Karpas-422 (cell line): ENCODE measurements at regions not wholly inside any gene's neighbourhood (a gene's known extent, or its start where the extent isn't known, plus 50 kb on each side); places are given as distances from the start of the nearest gene placed in this dataset.

ENCODE experiments used
- DNase-seq: peaks from one replicate; pipeline ENCODE4 v3.0.0-alpha.2; 2015
- H2AFZ ChIP-seq: fragments of 200-600 bp; sonication (generic); 2 replicates; pipeline ENCODE4 v1.6.1; 2014; ENCODE audit warnings: antibody characterized with exemption, low read length, mixed read lengths
- H3K27ac ChIP-seq: fragments of 200-600 bp; sonication (generic); 2 replicates; pipeline ENCODE4 v1.5.1; 2014; ENCODE audit warnings: mild to moderate bottlenecking, low read length, moderate library complexity
- H3K27me3 ChIP-seq: fragments of 200-600 bp; sonication (generic); 2 replicates; pipeline ENCODE4 v1.6.1; 2014; ENCODE audit warnings: low read length, mixed read lengths
- H3K36me3 ChIP-seq: fragments of 200-600 bp; sonication (generic); 2 replicates; pipeline ENCODE4 v1.6.1; 2014; ENCODE audit warnings: low read length, mixed read lengths; ENCODE audit not compliant: insufficient read depth
- H3K4me1 ChIP-seq: fragments of 200-600 bp; sonication (generic); 2 replicates; pipeline ENCODE4 v1.6.1; 2014; ENCODE audit warnings: mild to moderate bottlenecking, low read length, mixed read lengths
- H3K4me2 ChIP-seq: fragments of 200-600 bp; sonication (generic); 2 replicates; pipeline ENCODE4 v1.6.1; 2014; ENCODE audit warnings: low read length, low read depth, mild to moderate bottlenecking; ENCODE audit not compliant: poor library complexity, severe bottlenecking
- H3K4me3 ChIP-seq: fragments of 200-600 bp; sonication (generic); 2 replicates; pipeline ENCODE4 v1.5.1; 2014; ENCODE audit warnings: mild to moderate bottlenecking, antibody characterized with exemption, low read length, mixed read lengths
- H3K79me2 ChIP-seq: fragments of 200-600 bp; sonication (generic); 2 replicates; pipeline ENCODE4 v1.6.1; 2014; ENCODE audit warnings: mild to moderate bottlenecking, low read length, mixed read lengths
- H3K9ac ChIP-seq: fragments of 200-600 bp; sonication (generic); 2 replicates; pipeline ENCODE4 v1.6.0; 2014; ENCODE audit warnings: low read length
- H3K9me2 ChIP-seq: fragments of 200-600 bp; sonication (generic), shearing (Covaris generic); replicated peaks from 2 replicates; pipeline ENCODE4 v1.6.0; 2014; ENCODE audit warnings: mild to moderate bottlenecking, low read length, moderate library complexity; ENCODE audit not compliant: insufficient read depth
- H3K9me3 ChIP-seq: fragments of 300-700, 200-600 bp; sonication (generic); 2 replicates; pipeline ENCODE4 v1.6.1; 2014; ENCODE audit warnings: low read length, mixed read lengths
- H4K20me1 ChIP-seq: fragments of 200-600 bp; sonication (generic); 2 replicates; pipeline ENCODE4 v1.6.1; 2014; ENCODE audit warnings: mild to moderate bottlenecking, antibody characterized with exemption, low read length, low read depth; ENCODE audit not compliant: insufficient read depth

GRCh38 chr4:11602606-11603340 is 174.1 kb upstream of the HS3ST1 start:
- Histone ChIP-seq H3K4me2 (no peak overlapping the region), H3K27ac (no peak overlapping the region), H3K27me3 (no peaks in the 10 kb centered on the region), H4K20me1 (no peaks in the 10 kb centered on the region), H3K4me3 (no peak overlapping the region), H3K4me1 (no peaks in the 10 kb centered on the region), H3K36me3 (no peaks in the 10 kb centered on the region), H3K9ac (no peak overlapping the region), H2AFZ (no peak overlapping the region), H3K9me3 (peaks cover 39% of the 10 kb centered on the region), H3K79me2 (no peaks in the 10 kb centered on the region), H3K9me2 (no peaks in the 10 kb centered on the region)
- DNase-seq = no peak

- Histone ChIP-seq H3K79me2 (no peaks in the 10 kb centered on the region), H3K4me2 (no peak overlapping the region), H3K9ac (no peak overlapping the region), H4K20me1 (no peaks in the 10 kb centered on the region), H3K27ac (no peak overlapping the region), H3K9me2 (no peaks in the 10 kb centered on the region), H3K9me3 (peaks cover 39% of the 10 kb centered on the region), H3K4me1 (no peaks in the 10 kb centered on the region), H3K36me3 (no peaks in the 10 kb centered on the region), H3K27me3 (no peaks in the 10 kb centered on the region), H3K4me3 (no peak overlapping the region), H2AFZ (no peak overlapping the region)
- no peak for DNase-seq
Observed at GRCh38 chr4:11599064-11599463, 170.4 kb upstream of the HS3ST1 start.

- DNase-seq = no peak
- H3K79me2 ChIP-seq = no peaks in the 10 kb centered on the region
- H3K36me3 ChIP-seq = no peaks in the 10 kb centered on the region
- H2AFZ ChIP-seq = no peak overlapping the region
- H3K27ac ChIP-seq = no peak overlapping the region
- no peaks in the 10 kb centered on the region for H4K20me1 ChIP-seq
- H3K4me1 ChIP-seq = no peaks in the 10 kb centered on the region
- no peak overlapping the region for H3K4me3 ChIP-seq
- no peaks in the 10 kb centered on the region for H3K27me3 ChIP-seq
- H3K9me2 ChIP-seq = no peaks in the 10 kb centered on the region
- H3K4me2 ChIP-seq = no peak overlapping the region
- H3K9me3 ChIP-seq = peaks cover 37% of the 10 kb centered on the region
- H3K9ac ChIP-seq = no peak overlapping the region
Observed at GRCh38 chr4:11598591-11598990, 169.9 kb upstream of the HS3ST1 start.

- H3K9me3 ChIP-seq = peaks cover 31% of the 10 kb centered on the region
- no peak overlapping the region for H3K4me3 ChIP-seq
Observed at GRCh38 chr4:11597506-11597905, 168.8 kb upstream of the HS3ST1 start.

GRCh38 chr4:11596989-11597388 is 168.3 kb upstream of the HS3ST1 start:
- Histone ChIP-seq H3K9me2 (no peaks in the 10 kb centered on the region), H3K9me3 (peaks cover 31% of the 10 kb centered on the region), H3K27me3 (no peaks in the 10 kb centered on the region), H3K36me3 (no peaks in the 10 kb centered on the region), H3K79me2 (no peaks in the 10 kb centered on the region), H4K20me1 (no peaks in the 10 kb centered on the region), H3K4me2 (no peak overlapping the region), H3K9ac (no peak overlapping the region), H3K4me3 (no peak overlapping the region), H3K27ac (no peak overlapping the region), H2AFZ (no peak overlapping the region), H3K4me1 (no peaks in the 10 kb centered on the region)
- DNase-seq = no peak

More at GRCh38 chr4:11597506-11597905, 168.8 kb upstream of the HS3ST1 start:
- Histone ChIP-seq H3K9ac (no peak overlapping the region), H4K20me1 (no peaks in the 10 kb centered on the region), H3K27me3 (no peaks in the 10 kb centered on the region), H3K4me2 (no peak overlapping the region), H3K36me3 (no peaks in the 10 kb centered on the region), H2AFZ (no peak overlapping the region), H3K4me1 (no peaks in the 10 kb centered on the region), H3K79me2 (no peaks in the 10 kb centered on the region), H3K9me2 (no peaks in the 10 kb centered on the region), H3K27ac (no peak overlapping the region)
- DNase-seq = no peak

GRCh38 chr4:11593576-11594116 is 165.0 kb upstream of the HS3ST1 start:
- Histone ChIP-seq H3K4me1 (no peaks in the 10 kb centered on the region), H3K36me3 (no peaks in the 10 kb centered on the region), H3K27me3 (no peaks in the 10 kb centered on the region), H3K9me3 (peaks cover 16% of the 10 kb centered on the region), H2AFZ (no peak overlapping the region), H3K27ac (no peak overlapping the region), H4K20me1 (no peaks in the 10 kb centered on the region), H3K79me2 (no peaks in the 10 kb centered on the region), H3K4me2 (no peak overlapping the region), H3K4me3 (no peak overlapping the region), H3K9ac (no peak overlapping the region), H3K9me2 (no peaks in the 10 kb centered on the region)
- no peak for DNase-seq

GRCh38 chr4:11592276-11592675 is 163.6 kb upstream of the HS3ST1 start:
- Histone ChIP-seq H3K9ac (no peak overlapping the region), H3K4me3 (no peak overlapping the region), H3K27me3 (no peaks in the 10 kb centered on the region), H3K79me2 (no peaks in the 10 kb centered on the region), H2AFZ (no peak overlapping the region), H3K36me3 (no peaks in the 10 kb centered on the region), H3K4me1 (no peaks in the 10 kb centered on the region), H3K4me2 (no peak overlapping the region), H3K27ac (no peak overlapping the region), H4K20me1 (no peaks in the 10 kb centered on the region), H3K9me3 (peaks cover 7% of the 10 kb centered on the region; the same call in 1 of the 2 replicates), H3K9me2 (no peaks in the 10 kb centered on the region)
- no peak for DNase-seq

- H4K20me1 ChIP-seq = no peaks in the 10 kb centered on the region
- peaks cover 6% of the 10 kb centered on the region; the same call in 1 of the 2 replicates for H3K9me3 ChIP-seq
- H2AFZ ChIP-seq = no peak overlapping the region
- no peak overlapping the region for H3K4me3 ChIP-seq
- no peak overlapping the region for H3K27ac ChIP-seq
- no peaks in the 10 kb centered on the region for H3K36me3 ChIP-seq
- no peak overlapping the region for H3K9ac ChIP-seq
- no peak overlapping the region for H3K4me2 ChIP-seq
- DNase-seq = no peak
- no peaks in the 10 kb centered on the region for H3K4me1 ChIP-seq
- no peaks in the 10 kb centered on the region for H3K79me2 ChIP-seq
- no peaks in the 10 kb centered on the region for H3K27me3 ChIP-seq
- no peaks in the 10 kb centered on the region for H3K9me2 ChIP-seq
Observed at GRCh38 chr4:11590132-11590531, 161.4 kb upstream of the HS3ST1 start.
